IPS DF 6.9 (cell line): ENCODE measurements at regions not wholly inside any gene's neighbourhood (a gene's known extent, or its start where the extent isn't known, plus 50 kb on each side); places are given as distances from the start of the nearest gene placed in this dataset.
"Not testable (repeated sequence)": the region's sequence is repeated elsewhere in the genome, so short reads cannot be mapped to it uniquely, and the experiment has no call there.

Experiments
- DNase-seq: peaks from one replicate; pipeline ENCODE4 v3.0.0-alpha.2; 2013; ENCODE audit warnings: low read depth, low spot score
- H3K27ac ChIP-seq: one replicate; pipeline ENCODE4 v1.5.1; 2013; ENCODE audit warnings: low read length, control low read depth
- H3K27me3 ChIP-seq: 2 replicates; pipeline ENCODE4 v1.6.1; 2013; ENCODE audit warnings: mild to moderate bottlenecking, low read length; ENCODE audit not compliant: control insufficient read depth, insufficient read depth
- H3K36me3 ChIP-seq: 2 replicates; pipeline ENCODE4 v1.6.1; 2013; ENCODE audit warnings: low read length; ENCODE audit not compliant: control insufficient read depth, insufficient read depth
- H3K4me1 ChIP-seq: 2 replicates; pipeline ENCODE4 v1.6.1; 2013; ENCODE audit warnings: low read length; ENCODE audit not compliant: control insufficient read depth, insufficient read depth
- H3K4me3 ChIP-seq: 2 replicates; pipeline ENCODE4 v1.5.1; 2013; ENCODE audit warnings: mild to moderate bottlenecking, low read length
- H3K9me3 ChIP-seq: 2 replicates; pipeline ENCODE4 v1.6.1; 2013; ENCODE audit warnings: low read length, inconsistent platforms; ENCODE audit not compliant: control insufficient read depth, insufficient read depth
- WGBS: extraction: QIAGEN DNeasy Blood & Tissue Kit; methylation state at CpG from one replicate; pipeline ENCODE4 v1.1.7; 2013; ENCODE audit warnings: mixed read lengths, missing lambda C conversion rate; ENCODE audit not compliant: insufficient read length, insufficient coverage; 5-methylcytosine and 5-hydroxymethylcytosine counted together

- Histone ChIP-seq H3K36me3 (no peaks in the 10 kb centered on the region), H3K27ac (no peak overlapping the region), H3K4me3 (no peak overlapping the region), H3K9me3 (no peaks in the 10 kb centered on the region), H3K4me1 (peaks cover 5% of the 10 kb centered on the region; the same call in 1 of the 2 replicates), H3K27me3 (no peaks in the 10 kb centered on the region)
- no peak for DNase-seq
- WGBS = no CpG with 5 or more reads among the region's 1 CpG
Measured at GRCh38 chr9:100639854-100640253, 62.0 kb downstream of the CAVIN4 start.

GRCh38 chr9:100640447-100641050 is 62.7 kb downstream of the CAVIN4 start:
- H3K4me3 ChIP-seq = no peak overlapping the region
- peaks cover 5% of the 10 kb centered on the region; the same call in 1 of the 2 replicates for H3K4me1 ChIP-seq
- H3K27ac ChIP-seq = no peak overlapping the region
- H3K36me3 ChIP-seq = no peaks in the 10 kb centered on the region
- WGBS = no CpG with 5 or more reads among the region's 5 CpGs
- H3K27me3 ChIP-seq = no peaks in the 10 kb centered on the region
- DNase-seq = no peak
- H3K9me3 ChIP-seq = no peaks in the 10 kb centered on the region

GRCh38 chr9:100641166-100641565 is 63.3 kb downstream of the CAVIN4 start:
- WGBS = no CpG with 5 or more reads among the region's 2 CpGs

GRCh38 chr9:100652850-100653249 is 75.0 kb downstream of the CAVIN4 start:
- no peak for DNase-seq
- no peak overlapping the region for H3K4me3 ChIP-seq
- H3K9me3 ChIP-seq = no peaks in the 10 kb centered on the region; the same call in 1 of the 2 replicates
- H3K27ac ChIP-seq = no peak overlapping the region
- H3K27me3 ChIP-seq = no peaks in the 10 kb centered on the region
- H3K4me1 ChIP-seq = no peaks in the 10 kb centered on the region
- no CpG with 5 or more reads among the region's 4 CpGs for WGBS
- H3K36me3 ChIP-seq = no peaks in the 10 kb centered on the region

More at GRCh38 chr9:100641166-100641565, 63.3 kb downstream of the CAVIN4 start:
- Histone ChIP-seq H3K9me3 (no peaks in the 10 kb centered on the region), H3K4me1 (peaks cover 5% of the 10 kb centered on the region; the same call in 1 of the 2 replicates), H3K27me3 (no peaks in the 10 kb centered on the region), H3K36me3 (no peaks in the 10 kb centered on the region), H3K4me3 (no peak overlapping the region), H3K27ac (no peak overlapping the region)
- DNase-seq = no peak

GRCh38 chr9:100653643-100654334 is 75.9 kb downstream of the CAVIN4 start:
- Histone ChIP-seq H3K4me3 (no peak overlapping the region), H3K36me3 (no peaks in the 10 kb centered on the region), H3K4me1 (no peaks in the 10 kb centered on the region), H3K9me3 (no peaks in the 10 kb centered on the region; the same call in 1 of the 2 replicates), H3K27ac (no peak overlapping the region), H3K27me3 (no peaks in the 10 kb centered on the region)
- DNase-seq = no peak
- no CpG with 5 or more reads among the region's 4 CpGs for WGBS

GRCh38 chr9:100656851-100657250 is 79.0 kb downstream of the CAVIN4 start:
- not testable (repeated sequence) for H3K4me1 ChIP-seq, H3K27me3 ChIP-seq, H3K36me3 ChIP-seq, H3K4me3 ChIP-seq, H3K27ac ChIP-seq, H3K9me3 ChIP-seq, DNase-seq
- WGBS = no CpG with 5 or more reads among the region's 2 CpGs

GRCh38 chr9:100661668-100662067 is 83.8 kb downstream of the CAVIN4 start:
- Histone ChIP-seq H3K36me3 (no peaks in the 10 kb centered on the region), H3K27me3 (0 out of 2 replicates have a peak, but pooled peaks cover 3% of the 10 kb centered on the region), H3K4me3 (no peak overlapping the region), H3K9me3 (no peaks in the 10 kb centered on the region), H3K27ac (no peak overlapping the region), H3K4me1 (no peaks in the 10 kb centered on the region)
- DNase-seq = no peak
- WGBS = no CpG with 5 or more reads among the region's 3 CpGs

- H3K4me3 ChIP-seq = no peak overlapping the region
- no peak overlapping the region for H3K27ac ChIP-seq
- no CpG with 5 or more reads among the region's 1 CpG for WGBS
- 0 out of 2 replicates have a peak, but pooled peaks cover 3% of the 10 kb centered on the region for H3K27me3 ChIP-seq
- no peaks in the 10 kb centered on the region for H3K9me3 ChIP-seq
- no peaks in the 10 kb centered on the region for H3K4me1 ChIP-seq
- DNase-seq = no peak
- no peaks in the 10 kb centered on the region for H3K36me3 ChIP-seq
Measured at GRCh38 chr9:100662122-100662521, 84.2 kb downstream of the CAVIN4 start.

GRCh38 chr9:100667448-100667847 is 89.6 kb downstream of the CAVIN4 start:
- H3K36me3 ChIP-seq = no peaks in the 10 kb centered on the region
- H3K27ac ChIP-seq = no peak overlapping the region
- H3K27me3 ChIP-seq = no peaks in the 10 kb centered on the region
- peaks cover 3% of the 10 kb centered on the region; the same call in 1 of the 2 replicates for H3K4me1 ChIP-seq
- H3K9me3 ChIP-seq = no peaks in the 10 kb centered on the region
- no peak for DNase-seq
- no peak overlapping the region for H3K4me3 ChIP-seq
- no CpG with 5 or more reads among the region's 5 CpGs for WGBS

- Histone ChIP-seq H3K4me3 (no peak overlapping the region), H3K4me1 (peaks cover 3% of the 10 kb centered on the region; the same call in 1 of the 2 replicates), H3K27ac (no peak overlapping the region), H3K9me3 (no peaks in the 10 kb centered on the region), H3K36me3 (no peaks in the 10 kb centered on the region), H3K27me3 (no peaks in the 10 kb centered on the region)
- no CpG with 5 or more reads among the region's 6 CpGs for WGBS
- DNase-seq = no peak
Measured at GRCh38 chr9:100668024-100668423, 90.1 kb downstream of the CAVIN4 start.
